Tibial nerve (tissue), 4 donors: ENCODE measurements at regions not wholly inside any gene's neighbourhood (a gene's known extent, or its start where the extent isn't known, plus 50 kb on each side); places are given as distances from the start of the nearest gene placed in this dataset.

Experiments
- DNase-seq, 2 donors: peaks; one replicate each; pipeline ENCODE4 v3.0.0-alpha.2; 2019; ENCODE audit warnings: low spot score in 2 of 2
- H3K27ac ChIP-seq, 4 donors: fragments of 200-600 bp; sonication (generic) in 3 of 4; one replicate each; pipeline ENCODE4 v1.5.1; 2017 to 2019; ENCODE audit warnings: mild to moderate bottlenecking in 1 of 4
- H3K27me3 ChIP-seq, 2 donors: fragments of 200-600 bp; sonication (generic) in 1 of 2; one replicate each; pipeline versions ENCODE4 v1.5.1 to v1.6.0; 2017 to 2019
- H3K36me3 ChIP-seq, 3 donors: fragments of 200-600 bp; sonication (generic); one replicate each; pipeline ENCODE4 v1.5.1; 2018 to 2019
- H3K4me1 ChIP-seq, 4 donors: fragments of 200-600 bp; sonication (generic) in 3 of 4; one replicate each; pipeline ENCODE4 v1.5.1; 2017 to 2019
- H3K4me3 ChIP-seq, 4 donors: fragments of 200-600 bp; sonication (generic) in 3 of 4; one replicate each; pipeline ENCODE4 v1.5.1; 2017 to 2019; ENCODE audit warnings: mild to moderate bottlenecking in 1 of 4, moderate library complexity in 1 of 4
- H3K9me3 ChIP-seq, 4 donors: fragments of 200-600 bp; sonication (generic) in 3 of 4; one replicate each; pipeline ENCODE4 v1.5.1; 2017 to 2019
- EP300 ChIP-seq, 2 donors: sonication (generic); formaldehyde crosslinking; IDR thresholded peaks; one replicate each; pipeline ENCODE4 v1.6.1; 2017; ENCODE audit warnings: antibody characterized with exemption in 2 of 2, mild to moderate bottlenecking in 1 of 2
- POLR2A ChIP-seq, 2 donors: fragments of 450-650 bp; IDR thresholded peaks; one replicate each; pipeline ENCODE4 v1.6.1; 2017; ENCODE audit warnings: antibody characterized with exemption in 2 of 2, mild to moderate bottlenecking in 2 of 2, moderate library complexity in 2 of 2
- WGBS, 2 donors: methylation state at CpG; one replicate each; pipeline ENCODE4 v1.1.5; 2018; 5-methylcytosine and 5-hydroxymethylcytosine counted together
- TF ChIP-seq, protein P1 (sequence below), 5 experiments: fragments of 200-600 bp in 3 of 5; fragments of 450-650 bp in 2 of 5; sonication (generic) in 3 of 5; IDR thresholded peaks; one replicate each; pipeline ENCODE4 v1.5.1; 2016 to 2019; ENCODE audit warnings: antibody characterized with exemption in 5 of 5, mild to moderate bottlenecking in 3 of 5, moderate library complexity in 2 of 5

DNA sequence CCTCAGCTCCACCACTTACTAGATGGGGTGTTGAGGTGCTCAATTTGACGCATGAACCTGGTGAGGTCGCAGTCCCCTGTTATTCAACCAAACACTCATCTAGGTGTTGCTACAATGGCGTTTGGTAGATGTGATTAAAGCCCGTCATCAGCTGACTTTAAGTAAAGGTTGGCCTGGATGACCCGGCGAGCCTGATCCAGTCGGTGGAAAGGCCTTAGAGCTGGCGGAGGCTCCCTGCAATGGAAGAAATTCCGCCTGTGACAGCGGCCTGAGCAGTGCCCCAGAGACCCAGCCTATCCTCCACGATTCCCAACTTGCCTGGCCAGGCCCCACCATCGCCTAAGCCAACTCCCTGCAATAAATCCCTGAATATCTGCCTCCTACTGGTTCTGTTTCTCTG is 171.4 kb downstream of the BMP7 start:
- Histone ChIP-seq H3K9me3 (no peaks in the 10 kb centered on the region), H3K4me3 (no peak overlapping the region), H3K27me3 (no peaks in the 10 kb centered on the region), H3K4me1 (peaks cover 0 to 19% (median 6%) of the 10 kb centered on the region in 4 donors), H3K27ac (no peak overlapping the region), H3K36me3 (no peaks in the 10 kb centered on the region)
- 89 to 94% methylated on average over 12 of the region's 12 CpGs for WGBS, 2 donors
- no peak for DNase-seq
- no peak for TF ChIP-seq EP300 (IDR thresholded peaks at IDR 0.05)
- no peak for TF ChIP-seq POLR2A (IDR thresholded peaks at IDR 0.05)
- TF ChIP-seq, protein P1, sequence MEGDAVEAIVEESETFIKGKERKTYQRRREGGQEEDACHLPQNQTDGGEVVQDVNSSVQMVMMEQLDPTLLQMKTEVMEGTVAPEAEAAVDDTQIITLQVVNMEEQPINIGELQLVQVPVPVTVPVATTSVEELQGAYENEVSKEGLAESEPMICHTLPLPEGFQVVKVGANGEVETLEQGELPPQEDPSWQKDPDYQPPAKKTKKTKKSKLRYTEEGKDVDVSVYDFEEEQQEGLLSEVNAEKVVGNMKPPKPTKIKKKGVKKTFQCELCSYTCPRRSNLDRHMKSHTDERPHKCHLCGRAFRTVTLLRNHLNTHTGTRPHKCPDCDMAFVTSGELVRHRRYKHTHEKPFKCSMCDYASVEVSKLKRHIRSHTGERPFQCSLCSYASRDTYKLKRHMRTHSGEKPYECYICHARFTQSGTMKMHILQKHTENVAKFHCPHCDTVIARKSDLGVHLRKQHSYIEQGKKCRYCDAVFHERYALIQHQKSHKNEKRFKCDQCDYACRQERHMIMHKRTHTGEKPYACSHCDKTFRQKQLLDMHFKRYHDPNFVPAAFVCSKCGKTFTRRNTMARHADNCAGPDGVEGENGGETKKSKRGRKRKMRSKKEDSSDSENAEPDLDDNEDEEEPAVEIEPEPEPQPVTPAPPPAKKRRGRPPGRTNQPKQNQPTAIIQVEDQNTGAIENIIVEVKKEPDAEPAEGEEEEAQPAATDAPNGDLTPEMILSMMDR (IDR thresholded peaks at IDR 0.05): no peak

DNA sequence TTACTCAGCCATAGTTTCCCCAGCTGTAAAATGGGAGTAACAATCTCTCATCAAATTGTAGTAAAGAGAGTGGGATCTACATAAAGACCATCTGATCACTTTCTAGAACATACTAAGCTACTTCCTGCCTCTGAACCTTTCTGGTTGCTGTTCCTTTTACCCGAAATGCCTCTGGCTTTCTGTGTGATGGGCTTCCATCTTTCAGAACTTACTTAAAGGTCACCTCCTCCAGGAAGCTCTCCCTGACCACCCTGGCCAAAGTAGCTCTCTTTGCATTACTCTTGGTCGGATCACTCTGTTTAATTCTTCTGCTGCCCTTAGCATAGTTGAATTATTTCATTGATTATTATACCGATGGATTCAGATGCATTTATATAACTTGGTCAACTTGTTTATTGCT is 171.0 kb downstream of the BMP7 start:
- H3K4me1 ChIP-seq: peaks cover 0 to 19% (median 6%) of the 10 kb centered on the region in 4 donors
- no peak overlapping the region for H3K4me3 ChIP-seq
- WGBS, 2 donors: 90 to 93% methylated on average over 3 of the region's 3 CpGs
- H3K27ac ChIP-seq: no peak overlapping the region
- no peaks in the 10 kb centered on the region for H3K27me3 ChIP-seq
- no peaks in the 10 kb centered on the region for H3K36me3 ChIP-seq
- no peak for TF ChIP-seq POLR2A (IDR thresholded peaks at IDR 0.05)
- TF ChIP-seq, protein P1 (IDR thresholded peaks at IDR 0.05): no peak
- no peak for TF ChIP-seq EP300 (IDR thresholded peaks at IDR 0.05)
- H3K9me3 ChIP-seq: no peaks in the 10 kb centered on the region
- no peak for DNase-seq

DNA sequence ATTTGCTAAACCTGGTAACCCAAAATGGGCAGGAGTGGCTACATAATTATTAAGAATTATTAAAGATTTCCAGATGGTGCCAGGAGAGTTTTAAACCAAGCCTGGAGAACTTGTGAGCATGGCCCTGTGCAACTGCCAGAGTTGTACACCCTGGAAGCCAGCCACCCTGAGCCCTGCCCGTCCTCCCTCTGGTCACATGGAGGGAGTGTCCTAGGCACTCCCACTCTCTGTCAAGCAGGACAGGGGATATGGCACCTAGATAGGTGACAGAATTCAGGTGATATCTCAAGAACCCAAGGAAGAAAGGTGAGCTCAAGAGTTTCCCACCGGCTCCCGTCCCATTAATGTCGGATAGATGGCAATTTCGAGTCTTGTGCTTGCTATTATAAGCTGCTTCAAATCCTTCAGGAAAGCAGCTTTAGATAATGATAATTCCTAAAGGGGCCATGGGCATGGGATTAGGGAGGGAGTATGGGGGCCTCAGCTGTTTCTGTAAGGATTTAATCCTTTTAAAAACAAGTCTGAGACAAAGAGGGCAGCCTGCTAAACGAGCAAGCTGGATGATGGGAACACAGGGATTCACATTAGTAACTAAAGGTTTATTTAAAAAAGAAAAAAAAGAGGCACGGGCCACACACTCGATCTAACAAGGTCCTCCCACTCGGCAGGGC is 169.1 kb downstream of the BMP7 start:
- no peaks in the 10 kb centered on the region for H3K27me3 ChIP-seq
- no peaks in the 10 kb centered on the region for H3K9me3 ChIP-seq
- TF ChIP-seq POLR2A (IDR thresholded peaks at IDR 0.05) (no peak), EP300 (IDR thresholded peaks at IDR 0.05) (no peak)
- TF ChIP-seq, protein P1 (IDR thresholded peaks at IDR 0.05): no peak
- 64 to 73% methylated on average over 9 of the region's 9 CpGs for WGBS, 2 donors
- no peak overlapping the region for H3K27ac ChIP-seq
- no peak overlapping the region for H3K4me3 ChIP-seq
- H3K4me1 ChIP-seq: peaks cover 0 to 14% (median 7%) of the 10 kb centered on the region in 4 donors
- H3K36me3 ChIP-seq: no peaks in the 10 kb centered on the region
- DNase-seq: no peak

DNA sequence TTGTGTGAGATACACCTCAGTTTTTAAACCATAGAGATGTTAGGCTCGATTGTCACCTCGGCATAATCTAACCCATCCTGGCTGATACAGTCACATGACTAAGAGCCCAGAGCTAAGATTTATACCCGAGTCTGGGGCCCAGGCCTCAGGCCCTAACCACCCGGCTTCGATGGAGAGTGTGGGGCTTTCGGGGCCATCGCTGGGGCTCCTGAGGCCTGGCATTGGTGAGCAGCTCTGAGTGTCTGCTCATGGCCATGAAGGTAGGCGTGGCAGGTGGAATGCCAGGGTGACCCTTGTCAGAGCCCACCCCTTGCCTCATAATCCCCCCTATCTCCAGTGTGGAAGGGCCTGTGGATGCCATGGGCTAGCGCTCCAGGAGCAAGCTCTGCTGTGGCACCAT is 164.3 kb downstream of the BMP7 start:
- H3K4me3 ChIP-seq: no peak overlapping the region
- peak overlapping the region; percentile 64 to 95 (median 78) for H3K27ac ChIP-seq
- no peaks in the 10 kb centered on the region for H3K9me3 ChIP-seq
- WGBS, 2 donors: 87 to 92% methylated on average over 9 of the region's 9 CpGs
- H3K27me3 ChIP-seq: no peaks in the 10 kb centered on the region
- H3K36me3 ChIP-seq: no peaks in the 10 kb centered on the region
- H3K4me1 ChIP-seq: peaks cover 0 to 20% (median 7%) of the 10 kb centered on the region in 4 donors
- no peak for TF ChIP-seq EP300 (IDR thresholded peaks at IDR 0.05)
- TF ChIP-seq, protein P1 (IDR thresholded peaks at IDR 0.05): no peak
- no peak for TF ChIP-seq POLR2A (IDR thresholded peaks at IDR 0.05)
- no peak for DNase-seq

DNA sequence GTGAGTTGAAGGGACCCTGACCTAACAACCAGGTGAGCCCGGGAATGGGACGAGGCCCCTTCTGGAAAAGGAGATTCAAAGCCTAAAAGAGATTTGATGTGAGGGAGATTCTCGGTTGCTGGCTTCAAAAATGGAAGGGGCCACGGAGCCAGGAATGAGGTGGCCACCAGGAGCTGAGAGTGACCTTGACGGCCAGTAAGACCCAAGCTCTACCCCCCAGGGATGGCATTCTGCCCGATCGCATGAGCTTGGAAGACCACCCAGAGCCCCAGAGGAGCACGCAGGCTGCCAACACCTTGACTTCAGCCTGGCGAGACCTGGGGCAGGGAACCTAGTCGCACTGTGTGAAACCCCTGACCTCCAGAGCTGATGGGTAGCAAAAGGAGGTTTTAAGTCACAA is 163.9 kb downstream of the BMP7 start:
- DNase-seq: no peak
- Histone ChIP-seq H3K4me3 (no peak overlapping the region), H3K27ac (peak overlapping the region; percentile 64 to 95 (median 78)), H3K9me3 (no peaks in the 10 kb centered on the region), H3K4me1 (peaks cover 0 to 20% (median 7%) of the 10 kb centered on the region in 4 donors), H3K27me3 (no peaks in the 10 kb centered on the region), H3K36me3 (no peaks in the 10 kb centered on the region)
- TF ChIP-seq, protein P1 (IDR thresholded peaks at IDR 0.05): no peak
- TF ChIP-seq EP300 (IDR thresholded peaks at IDR 0.05) (no peak), POLR2A (IDR thresholded peaks at IDR 0.05) (no peak)
- WGBS, 2 donors: 66 to 73% methylated on average over 9 to 10 of the region's 10 CpGs
